SK-N-SH (cell line): ENCODE measurements at regions not wholly inside any gene's neighbourhood (a gene's known extent, or its start where the extent isn't known, plus 50 kb on each side); places are given as distances from the start of the nearest gene placed in this dataset.

Experiments used
- CTCF ChIA-PET: fragments of 300-600, 350-600 bp; formaldehyde crosslinking; extraction: SDS; loops from one replicate; lab custom pipeline; 2021; lab: Yijun Ruan, JAX
- POLR2A ChIA-PET: fragments of 350-600 bp; sonication (Branson Sonifier 250); formaldehyde crosslinking; extraction: SDS; loops from one replicate; lab custom pipeline; 2020; ENCODE audit warnings: antibody characterized with exemption, inconsistent platforms; lab: Yijun Ruan, JAX
- DNase-seq: peaks from one replicate; pipeline ENCODE4 v3.0.0; 2012
- H2AFZ ChIP-seq: fragments of 200-600 bp; sonication (generic); 2 replicates; pipeline ENCODE4 v1.8.1; 2016; ENCODE audit warnings: antibody characterized with exemption, mild to moderate bottlenecking, low read depth
- H3F3A ChIP-seq: fragments of 200-600 bp; sonication (generic); replicated peaks from 2 replicates; pipeline ENCODE3; 2016; ENCODE audit warnings: antibody characterized with exemption, mild to moderate bottlenecking; ENCODE audit not compliant: insufficient read depth
- H3K27ac ChIP-seq, 2 experiments: fragments of 200-500 bp in 1 of 2; fragments of 200-600 bp in 1 of 2; sonication (Bioruptor generic) in 1 of 2; sonication (generic), shearing (Covaris generic) in 1 of 2; 2 replicates each; pipeline versions ENCODE4 v1.5.1 to v1.6.1; 2014 to 2016; ENCODE audit warnings: low read depth in 2 of 2, inconsistent platforms in 1 of 2, low read length in 1 of 2, mild to moderate bottlenecking in 1 of 2, mixed read lengths in 1 of 2
- H3K27me3 ChIP-seq: fragments of 200-600 bp; sonication (generic), shearing (Covaris generic); 2 replicates; pipeline ENCODE4 v1.6.1; 2016; ENCODE audit warnings: mixed run types; ENCODE audit not compliant: insufficient read depth
- H3K36me3 ChIP-seq, 2 experiments: fragments of 200-500 bp in 1 of 2; fragments of 200-600 bp in 1 of 2; sonication (Bioruptor generic) in 1 of 2; sonication (generic) in 1 of 2; replicated peaks in 1 of 2; 2 replicates each; pipeline versions ENCODE3 to v1.5.1; 2014 to 2016; ENCODE audit warnings: low read length in 1 of 2, mild to moderate bottlenecking in 1 of 2; ENCODE audit not compliant: insufficient read depth in 2 of 2, control insufficient read depth in 1 of 2
- H3K4me1 ChIP-seq, 2 experiments: fragments of 200-500 bp in 1 of 2; fragments of 200-600 bp in 1 of 2; sonication (Bioruptor generic) in 1 of 2; sonication (generic), shearing (Covaris generic) in 1 of 2; 2 replicates each; pipeline versions ENCODE4 v1.5.1 to v1.6.1; 2014 to 2016; ENCODE audit warnings: low read depth in 1 of 2, low read length in 1 of 2, mixed run types in 1 of 2; ENCODE audit not compliant: insufficient read depth in 2 of 2, control insufficient read depth in 1 of 2
- H3K4me2 ChIP-seq: fragments of 200-600 bp; sonication (generic), shearing (Covaris generic); 2 replicates; pipeline ENCODE4 v1.6.1; 2017; ENCODE audit warnings: mixed run types
- H3K4me3 ChIP-seq, 2 experiments: fragments of 200-500 bp in 1 of 2; fragments of 200-600 bp in 1 of 2; sonication (Bioruptor generic) in 1 of 2; sonication (generic), shearing (Covaris generic) in 1 of 2; 2 replicates each; pipeline versions ENCODE4 v1.5.1 to v1.8.1; 2014 to 2016; ENCODE audit warnings: low read depth in 2 of 2, inconsistent platforms in 1 of 2, low read length in 1 of 2, mild to moderate bottlenecking in 1 of 2, mixed read lengths in 1 of 2, moderate library complexity in 1 of 2
- H3K79me2 ChIP-seq: fragments of 200-600 bp; sonication (generic); 2 replicates; pipeline ENCODE4 v1.8.1; 2017; ENCODE audit warnings: mild to moderate bottlenecking; ENCODE audit not compliant: insufficient read depth
- H3K9ac ChIP-seq: fragments of 200-600 bp; sonication (generic); 2 replicates; pipeline ENCODE4 v1.6.1; 2017; ENCODE audit warnings: mixed run types
- H3K9me2 ChIP-seq: fragments of 200-600 bp; sonication (generic); 2 replicates; pipeline ENCODE4 v1.6.1; 2017; ENCODE audit warnings: mixed run types
- H3K9me3 ChIP-seq: fragments of 200-600 bp; sonication (generic); 2 replicates; pipeline ENCODE4 v1.6.1; 2017; ENCODE audit warnings: mixed run types, mild to moderate bottlenecking, moderate library complexity
- H4K20me1 ChIP-seq: fragments of 200-600 bp; sonication (generic); 2 replicates; pipeline ENCODE4 v1.6.1; 2017; ENCODE audit warnings: mild to moderate bottlenecking, mixed run types; ENCODE audit not compliant: insufficient read depth
- CHD2 ChIP-seq: fragments of 150-350 bp; IDR thresholded peaks from 2 replicates; pipeline ENCODE4 v1.6.1; 2018; ENCODE audit warnings: low read length; ENCODE audit not compliant: partially characterized antibody
- CTCF ChIP-seq: fragments of 200-600 bp; sonication (generic); IDR thresholded peaks from 2 replicates; pipeline ENCODE4 v1.6.1; 2017; ENCODE audit warnings: antibody characterized with exemption, mild to moderate bottlenecking, moderate library complexity
- ELF1 ChIP-seq: IDR thresholded peaks from 2 replicates; pipeline ENCODE4 v1.4.0; 2012
- FOSL2 ChIP-seq: IDR thresholded peaks from 2 replicates; pipeline ENCODE4 v1.4.0; 2012; ENCODE audit warnings: low read depth, mild to moderate bottlenecking, moderate library complexity, borderline replicate concordance
- FOXJ3 ChIP-seq: sonication (generic); formaldehyde crosslinking; IDR thresholded peaks from 2 replicates; pipeline ENCODE4 v1.5.1; 2020; ENCODE audit warnings: mild to moderate bottlenecking, missing genetic modification reagents
- GATA2 ChIP-seq: sonication (generic); formaldehyde crosslinking; IDR thresholded peaks from 2 replicates; pipeline ENCODE4 v1.5.0; 2020; ENCODE audit warnings: mild to moderate bottlenecking, missing genetic modification reagents
- IRF3 ChIP-seq: fragments of 150-350 bp; IDR thresholded peaks from 2 replicates; pipeline ENCODE4 v1.6.1; 2016; ENCODE audit warnings: mild to moderate bottlenecking, low read depth, low read length
- MXI1 ChIP-seq: IDR thresholded peaks from 2 replicates; pipeline ENCODE4 v1.6.1; 2012; ENCODE audit warnings: mild to moderate bottlenecking, low read depth, low read length, improper control_type of control experiment
- PBX3 ChIP-seq: IDR thresholded peaks from 2 replicates; pipeline ENCODE4; 2012
- RAD21 ChIP-seq: IDR thresholded peaks from 2 replicates; pipeline ENCODE4 v1.6.1; 2012; ENCODE audit warnings: mild to moderate bottlenecking, low read length
- SMC3 ChIP-seq: IDR thresholded peaks from 2 replicates; pipeline ENCODE4 v1.6.1; 2012; ENCODE audit warnings: low read depth, low read length, improper control_type of control experiment
- TCF12 ChIP-seq: IDR thresholded peaks from 2 replicates; pipeline ENCODE4 v1.4.0; 2012
- USF1 ChIP-seq: IDR thresholded peaks from 2 replicates; pipeline ENCODE4 v1.4.0; 2012; ENCODE audit warnings: low read depth, borderline replicate concordance
- YY1 ChIP-seq: IDR thresholded peaks from 2 replicates; pipeline ENCODE4 v1.4.0; 2012; ENCODE audit warnings: low read depth, mild to moderate bottlenecking
- ZBTB33 ChIP-seq: IDR thresholded peaks from 2 replicates; pipeline ENCODE4 v1.4.0; 2012; ENCODE audit warnings: low read depth, borderline replicate concordance
- WGBS: methylation state at CpG from one replicate; pipeline ENCODE4 v1.1.6; 2017; ENCODE audit warnings: low lambda C conversion rate; 5-methylcytosine and 5-hydroxymethylcytosine counted together

GRCh38 chr13:99871249-99871898 lies 100.2 kb downstream of the ZIC5 start:
- no peaks in the 10 kb centered on the region; the same call in 1 of the 2 replicates for H3K27me3 ChIP-seq
- 51% methylated on average over 6 of the region's 6 CpGs for WGBS
- H2AFZ ChIP-seq: no peak overlapping the region
- no peak overlapping the region for H3K4me3 ChIP-seq
- H3F3A ChIP-seq: no peaks in the 10 kb centered on the region
- H3K9me3 ChIP-seq: no peaks in the 10 kb centered on the region
- peaks cover 0 to 7% of the 10 kb centered on the region in 2 experiments; a peak in 2 of 4 replicates for H3K4me1 ChIP-seq
- TF ChIP-seq IRF3: no peak
- no peak for TF ChIP-seq ZBTB33
- no peak for TF ChIP-seq ELF1
- no peak for TF ChIP-seq CTCF
- TF ChIP-seq YY1: no peak
- no peak for TF ChIP-seq GATA2 (CRISPR knock-in tag)
- no peak for TF ChIP-seq RAD21
- TF ChIP-seq CHD2: no peak
- H3K27ac ChIP-seq: no peak overlapping the region
- no peak overlapping the region for H3K9ac ChIP-seq
- no peaks in the 10 kb centered on the region for H3K79me2 ChIP-seq
- no peaks in the 10 kb centered on the region for H3K36me3 ChIP-seq
- H4K20me1 ChIP-seq: no peaks in the 10 kb centered on the region
- no peak for DNase-seq
- ChIA-PET CTCF (no interaction called here), POLR2A (no interaction called here)
- no peak overlapping the region for H3K4me2 ChIP-seq
- no peaks in the 10 kb centered on the region; the same call in 1 of the 2 replicates for H3K9me2 ChIP-seq

GRCh38 chr13:99870541-99870940 lies 101.0 kb downstream of the ZIC5 start:
- CTCF ChIA-PET: interaction anchor here (0.7 kb wide), 1 partner anchor 8 kb away, joined by 4 read pairs; no protein-coding TSS in a partner anchor
- Histone ChIP-seq H3K27me3 (no peaks in the 10 kb centered on the region; the same call in 1 of the 2 replicates), H3K36me3 (no peaks in the 10 kb centered on the region), H4K20me1 (no peaks in the 10 kb centered on the region), H3K9ac (no peak overlapping the region), H3K4me2 (no peak overlapping the region), H3F3A (no peaks in the 10 kb centered on the region), H2AFZ (no peak overlapping the region), H3K79me2 (no peaks in the 10 kb centered on the region), H3K4me3 (no peak overlapping the region), H3K9me2 (no peaks in the 10 kb centered on the region; the same call in 1 of the 2 replicates), H3K4me1 (peaks cover 0 to 7% of the 10 kb centered on the region in 2 experiments; a peak in 2 of 4 replicates), H3K27ac (no peak overlapping the region), H3K9me3 (no peaks in the 10 kb centered on the region)
- WGBS: 91% methylated on average over 6 of the region's 6 CpGs
- TF ChIP-seq PBX3: no peak
- no peak for TF ChIP-seq FOXJ3 (CRISPR knock-in tag)
- TF ChIP-seq RAD21: no peak
- no peak for TF ChIP-seq TCF12
- TF ChIP-seq MXI1: no peak
- no peak for TF ChIP-seq IRF3
- TF ChIP-seq USF1: no peak
- no peak for TF ChIP-seq SMC3
- no peak for TF ChIP-seq YY1
- TF ChIP-seq CTCF: no peak
- no peak for TF ChIP-seq FOSL2
- no peak for DNase-seq
- POLR2A ChIA-PET: interaction anchor here (0.6 kb wide), 1 partner anchor 77 kb away, joined by 4 read pairs; no protein-coding TSS in a partner anchor
